ENCODE measurements at regions not wholly inside any gene's neighbourhood (a gene's known extent, or its start where the extent isn't known, plus 50 kb on each side); places are given as distances from the start of the nearest gene placed in this dataset.

DNA sequence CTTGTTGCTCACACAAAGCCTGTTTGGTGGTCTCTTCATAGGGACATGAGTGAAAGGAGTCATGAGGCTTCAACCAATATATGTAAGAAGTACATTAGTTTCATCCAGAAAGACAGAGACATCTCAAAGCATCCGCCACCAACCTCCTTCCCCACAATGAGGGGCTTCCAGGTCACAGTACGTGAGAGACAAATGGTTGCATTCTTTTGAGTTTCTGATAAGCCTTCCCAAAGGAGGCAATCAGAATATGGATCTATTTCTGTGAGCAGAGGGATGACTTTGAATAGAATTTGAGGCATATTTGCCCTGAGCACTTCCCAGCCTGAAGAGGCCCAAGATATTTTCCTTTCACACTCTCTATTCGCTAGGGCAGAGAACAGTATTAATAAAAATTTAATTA, 931.1 kb downstream of the FAM181B start:
- Mint-ChIP-seq H3K9me3 (no peaks in the 10 kb centered on the region), H3K4me3 (no peak overlapping the region), H3K27ac (no peak overlapping the region), H3K4me1 (ENCODE audit: low read depth) (no peaks in the 10 kb centered on the region), H3K36me3 (ENCODE audit: low read depth) (no peaks in the 10 kb centered on the region), H3K27me3 (no peaks in the 10 kb centered on the region)
- no peak for ATAC-seq (ENCODE audit: poor library complexity)
- CTCF ChIA-PET, result no interaction called here
- peaks cover 0 to 3% of the 10 kb centered on the region in 2 experiments for H3K9me3 ChIP-seq (ENCODE audit: control insufficient read depth in 1 of 2, insufficient read depth in 1 of 2, low read length in 2 of 2)
- intact Hi-C loops (cut with DNase I, micrococcal nuclease), result no loop called here
- no peak overlapping the region for H3K27ac ChIP-seq (ENCODE audit: low read depth in 1 of 2, low read length in 2 of 2)
- POLR2A ChIA-PET, result no interaction called here
- H3K36me3 ChIP-seq (ENCODE audit: insufficient read depth, low read length), result no peaks in the 10 kb centered on the region
- no peaks in the 10 kb centered on the region for H3K27me3 ChIP-seq (ENCODE audit: control insufficient read depth in 1 of 2, insufficient read depth in 2 of 2, low read length in 2 of 2)
- no peaks in the 10 kb centered on the region for H3K4me1 ChIP-seq (ENCODE audit: insufficient read depth, low read length)
- H3K4me3 ChIP-seq (ENCODE audit: low read length), result no peak overlapping the region
- TF ChIP-seq, protein P1, sequence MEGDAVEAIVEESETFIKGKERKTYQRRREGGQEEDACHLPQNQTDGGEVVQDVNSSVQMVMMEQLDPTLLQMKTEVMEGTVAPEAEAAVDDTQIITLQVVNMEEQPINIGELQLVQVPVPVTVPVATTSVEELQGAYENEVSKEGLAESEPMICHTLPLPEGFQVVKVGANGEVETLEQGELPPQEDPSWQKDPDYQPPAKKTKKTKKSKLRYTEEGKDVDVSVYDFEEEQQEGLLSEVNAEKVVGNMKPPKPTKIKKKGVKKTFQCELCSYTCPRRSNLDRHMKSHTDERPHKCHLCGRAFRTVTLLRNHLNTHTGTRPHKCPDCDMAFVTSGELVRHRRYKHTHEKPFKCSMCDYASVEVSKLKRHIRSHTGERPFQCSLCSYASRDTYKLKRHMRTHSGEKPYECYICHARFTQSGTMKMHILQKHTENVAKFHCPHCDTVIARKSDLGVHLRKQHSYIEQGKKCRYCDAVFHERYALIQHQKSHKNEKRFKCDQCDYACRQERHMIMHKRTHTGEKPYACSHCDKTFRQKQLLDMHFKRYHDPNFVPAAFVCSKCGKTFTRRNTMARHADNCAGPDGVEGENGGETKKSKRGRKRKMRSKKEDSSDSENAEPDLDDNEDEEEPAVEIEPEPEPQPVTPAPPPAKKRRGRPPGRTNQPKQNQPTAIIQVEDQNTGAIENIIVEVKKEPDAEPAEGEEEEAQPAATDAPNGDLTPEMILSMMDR (IDR thresholded peaks at IDR 0.05), result no peak
- DNase-seq, result no peak

DNA sequence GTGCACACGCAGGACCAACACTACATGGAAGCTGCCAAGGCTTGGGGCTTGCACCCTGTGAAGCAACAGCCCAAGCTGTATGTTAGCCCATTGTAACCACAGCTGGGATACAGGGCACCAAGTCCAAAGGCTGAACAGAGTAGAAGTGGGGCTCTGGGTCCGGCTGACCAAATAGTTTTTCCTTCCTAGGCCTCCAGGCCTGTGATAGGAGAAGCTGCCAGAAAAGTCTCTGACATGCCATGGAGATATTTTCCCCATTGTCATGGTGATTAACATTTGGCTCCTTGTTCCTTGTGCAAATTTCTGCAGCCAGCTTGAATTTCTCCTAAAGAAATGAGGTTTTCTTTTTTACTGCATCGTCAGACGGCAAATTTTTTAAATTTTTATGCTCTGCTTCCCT, 941.2 kb downstream of the FAM181B start:
- H3K9me3 ChIP-seq (ENCODE audit: control insufficient read depth in 1 of 2, insufficient read depth in 1 of 2, low read length in 2 of 2), result no peaks in the 10 kb centered on the region
- TF ChIP-seq, protein P1 (IDR thresholded peaks at IDR 0.05), result no peak
- ChIA-PET POLR2A (no interaction called here), CTCF (no interaction called here)
- peaks cover 8% of the 10 kb centered on the region for H3K4me1 Mint-ChIP-seq (ENCODE audit: low read depth)
- H3K27me3 Mint-ChIP-seq, result no peaks in the 10 kb centered on the region
- no peaks in the 10 kb centered on the region for H3K4me1 ChIP-seq (ENCODE audit: insufficient read depth, low read length)
- DNase-seq (no peak), ATAC-seq (ENCODE audit: poor library complexity) (no peak)
- H3K27me3 ChIP-seq (ENCODE audit: control insufficient read depth in 1 of 2, insufficient read depth in 2 of 2, low read length in 2 of 2), result no peaks in the 10 kb centered on the region
- H3K9me3 Mint-ChIP-seq, result no peaks in the 10 kb centered on the region
- H3K4me3 Mint-ChIP-seq, result no peak overlapping the region
- H3K27ac Mint-ChIP-seq, result no peak overlapping the region
- H3K36me3 ChIP-seq (ENCODE audit: insufficient read depth, low read length), result no peaks in the 10 kb centered on the region
- no peak overlapping the region for H3K4me3 ChIP-seq (ENCODE audit: low read length)
- H3K36me3 Mint-ChIP-seq (ENCODE audit: low read depth), result no peaks in the 10 kb centered on the region
- H3K27ac ChIP-seq (ENCODE audit: low read depth in 1 of 2, low read length in 2 of 2), result no peak overlapping the region
- intact Hi-C loops (cut with DNase I, micrococcal nuclease), result no loop called here

DNA sequence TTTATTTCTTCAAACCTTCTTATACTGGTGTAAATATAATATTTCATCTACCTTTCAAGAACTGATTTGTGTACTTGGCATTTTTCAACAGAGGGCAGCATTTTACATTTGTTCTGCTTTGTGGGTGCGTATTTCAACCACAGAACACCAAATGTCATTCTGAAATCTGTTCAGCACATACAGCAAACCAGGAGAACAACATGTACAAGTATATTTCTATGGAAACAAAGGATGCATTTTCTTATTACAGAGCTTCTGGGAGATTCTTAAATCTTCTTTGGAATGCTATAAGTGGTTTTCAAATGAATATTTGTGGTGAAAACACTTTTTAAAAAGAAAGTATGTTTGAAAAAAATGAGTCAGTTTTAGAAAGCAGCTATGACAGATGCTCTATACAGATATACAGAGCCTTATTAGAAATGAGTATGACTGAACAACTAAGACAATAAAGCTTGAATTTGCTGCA, 946.0 kb downstream of the FAM181B start:
- Mint-ChIP-seq H3K4me3 (no peak overlapping the region), H3K4me1 (ENCODE audit: low read depth) (peaks cover 9% of the 10 kb centered on the region), H3K36me3 (ENCODE audit: low read depth) (no peaks in the 10 kb centered on the region), H3K27ac (no peak overlapping the region), H3K27me3 (no peaks in the 10 kb centered on the region), H3K9me3 (no peaks in the 10 kb centered on the region)
- ChIA-PET POLR2A (interaction anchor here (1.7 kb wide), 1 partner anchor 10 kb away, joined by 4 read pairs; no protein-coding TSS in a partner anchor), CTCF (interaction anchor here (0.9 kb wide), 1 partner anchor 8 kb away, joined by 3 read pairs; no protein-coding TSS in a partner anchor)
- ATAC-seq (ENCODE audit: poor library complexity), result peak; percentile 65
- no peaks in the 10 kb centered on the region for H3K36me3 ChIP-seq (ENCODE audit: insufficient read depth, low read length)
- no peaks in the 10 kb centered on the region for H3K9me3 ChIP-seq (ENCODE audit: control insufficient read depth in 1 of 2, insufficient read depth in 1 of 2, low read length in 2 of 2)
- H3K4me3 ChIP-seq (ENCODE audit: low read length), result no peak overlapping the region
- no peaks in the 10 kb centered on the region for H3K4me1 ChIP-seq (ENCODE audit: insufficient read depth, low read length)
- TF ChIP-seq, protein P1 (IDR thresholded peaks at IDR 0.05), result peak; percentile 57
- H3K27ac ChIP-seq (ENCODE audit: low read depth in 1 of 2, low read length in 2 of 2), result no peak overlapping the region
- H3K27me3 ChIP-seq (ENCODE audit: control insufficient read depth in 1 of 2, insufficient read depth in 2 of 2, low read length in 2 of 2), result no peaks in the 10 kb centered on the region
- intact Hi-C loops (cut with DNase I, micrococcal nuclease), result loop anchor here (1.0 to 5.0 kb wide), 8 partner anchors 80 to 907 kb away; no protein-coding TSS in a partner anchor
- DNase-seq, result peak in 4 of 14 experiments; percentile 5 to 63 (median 60)

All from CD4-positive, alpha-beta T cell (primary cell).